Stimulated activated CD4-positive, alpha-beta T cell treated with anti-CD3 and anti-CD28 coated beads, Interleukin-15, amount 100 ng/mL, for 48 hours (primary cell): ENCODE measurements at regions not wholly inside any gene's neighbourhood (a gene's known extent, or its start where the extent isn't known, plus 50 kb on each side); places are given as distances from the start of the nearest gene placed in this dataset.
"Not testable (repeated sequence)": the region's sequence is repeated elsewhere in the genome, so short reads cannot be mapped to it uniquely, and the experiment has no call there.

Experiments
- DNase-seq, 2 donors: peaks; one replicate each; pipeline ENCODE4 v3.0.0-alpha.2; 2020; ENCODE audit warnings: low read depth in 2 of 2

GRCh38 chr6:141580131-141580530 is 552.6 kb upstream of the GJE1 start:
- DNase-seq, result no peak

DNA sequence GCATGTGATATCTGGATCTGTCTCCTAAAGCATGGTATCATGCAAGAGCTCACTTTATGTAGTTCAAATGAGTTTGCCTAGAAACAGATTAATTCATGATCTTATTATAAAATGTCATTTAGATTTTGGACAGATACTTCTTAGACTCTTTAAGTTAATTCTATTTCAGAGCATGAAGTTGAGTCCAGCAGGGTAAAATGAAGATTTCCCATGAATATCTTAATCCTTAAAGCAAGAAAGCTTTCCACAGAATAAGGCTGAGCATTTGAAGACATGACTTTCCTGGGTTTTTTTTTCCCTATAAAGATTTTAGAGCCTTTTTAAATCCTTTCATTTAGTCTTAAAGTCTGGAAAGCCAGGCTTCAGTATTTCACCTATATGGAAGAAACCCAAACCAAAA is 556.0 kb upstream of the GJE1 start:
- no peak for DNase-seq

- peak; percentile 10 to 45 for DNase-seq
These were observed 569.6 kb upstream of the GJE1 start for GRCh38 chr6:141562851-141563763.

- DNase-seq, result no peak
These were observed 570.4 kb upstream of the GJE1 start for GRCh38 chr6:141562186-141562811.

DNA sequence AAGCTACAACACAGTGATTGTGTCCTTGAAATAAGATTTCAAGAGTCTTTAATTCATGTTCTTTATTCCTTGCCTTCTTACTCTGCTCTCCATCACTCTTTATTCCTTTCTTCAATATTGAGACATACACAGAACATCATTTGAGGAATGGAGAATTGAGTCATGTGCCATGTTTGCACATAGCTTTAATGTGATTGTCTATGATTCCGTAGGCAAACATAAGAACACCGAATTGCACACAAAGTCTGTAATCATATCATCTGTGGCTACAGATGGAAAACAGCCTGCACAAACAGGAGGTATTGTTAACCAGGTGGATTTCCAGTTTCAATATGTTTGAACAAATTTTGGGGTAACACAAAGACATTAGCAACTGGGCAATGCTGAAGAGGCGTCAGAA is 571.6 kb upstream of the GJE1 start:
- no peak for DNase-seq

DNA sequence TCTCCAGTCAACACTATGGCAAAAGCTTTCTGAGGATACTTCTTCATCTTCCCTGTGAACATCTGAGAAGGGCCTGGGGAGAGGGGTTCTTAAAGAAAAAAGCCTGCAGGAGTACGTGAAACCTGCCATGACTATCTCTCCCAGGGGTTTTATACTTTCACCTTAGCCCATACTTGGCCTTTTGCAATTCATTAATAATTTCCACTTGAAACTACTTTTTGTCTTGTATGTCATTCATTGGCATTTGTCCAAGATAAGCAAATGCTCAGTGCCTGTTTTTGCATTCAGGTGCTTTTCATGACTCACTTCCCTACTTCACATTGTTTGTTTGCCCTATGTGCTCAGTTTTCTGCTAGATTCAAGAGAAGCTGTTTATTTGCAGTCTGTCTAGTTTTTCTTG is 580.3 kb upstream of the GJE1 start:
- no peak for DNase-seq

- no peak for DNase-seq
These were observed 580.7 kb upstream of the GJE1 start for GRCh38 chr6:141552031-141552430.

- DNase-seq, result no peak
These were observed 581.4 kb upstream of the GJE1 start for GRCh38 chr6:141551318-141551717.

DNA sequence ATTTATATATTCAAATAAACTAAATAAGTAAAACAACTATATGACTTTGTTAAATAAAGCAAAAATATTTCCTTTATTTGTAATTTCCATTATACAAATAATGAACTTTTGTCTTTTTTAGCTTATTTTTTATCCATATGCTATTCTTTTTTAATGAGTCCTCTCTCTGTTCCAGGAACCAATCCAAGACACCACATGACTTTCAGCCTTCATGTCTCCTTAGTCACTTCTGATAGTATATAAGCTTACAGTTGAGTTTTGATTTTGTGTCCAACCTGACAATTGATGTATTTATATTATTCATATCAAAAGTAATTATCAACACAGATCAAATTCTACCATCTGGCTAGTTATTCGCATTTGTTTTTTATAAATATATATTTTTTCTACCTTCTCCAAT is 582.3 kb upstream of the GJE1 start:
- DNase-seq, result no peak

GRCh38 chr6:141548966-141549365 is 583.8 kb upstream of the GJE1 start:
- no peak for DNase-seq

DNA sequence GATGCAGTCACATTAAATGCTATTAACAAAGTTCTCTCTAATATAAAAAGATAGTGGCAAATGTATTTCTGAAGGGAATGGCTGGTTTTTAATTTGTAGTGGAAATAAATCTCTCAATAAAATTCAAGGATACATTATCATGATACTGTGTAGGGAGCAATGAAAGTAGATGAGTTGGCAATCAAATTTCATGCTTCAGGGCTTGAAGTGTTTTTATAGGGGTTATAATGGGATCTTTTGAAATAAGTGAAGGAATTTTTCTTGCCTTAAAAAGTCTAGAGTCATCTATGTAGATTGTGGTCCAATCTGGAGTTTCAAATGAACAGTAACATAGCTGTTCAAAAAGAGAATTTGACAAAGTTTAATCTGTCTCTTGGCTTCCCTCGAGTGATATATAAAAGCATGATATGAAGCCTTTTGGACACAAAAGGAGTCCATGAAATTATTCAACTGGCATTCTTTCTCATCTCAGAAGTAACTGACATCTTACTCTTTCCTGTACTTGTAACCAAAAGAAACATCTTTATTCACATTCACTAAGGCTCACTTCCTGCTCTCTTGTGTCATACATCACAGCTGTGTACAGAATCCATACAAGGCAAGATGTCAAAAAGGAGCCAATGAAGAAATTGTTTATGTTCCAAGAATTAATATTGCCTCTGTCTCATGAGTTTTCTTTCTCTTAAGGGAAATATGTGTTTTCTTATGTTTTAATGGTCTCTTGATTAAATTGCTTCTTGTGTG is 591.0 kb upstream of the GJE1 start:
- no peak for DNase-seq

DNA sequence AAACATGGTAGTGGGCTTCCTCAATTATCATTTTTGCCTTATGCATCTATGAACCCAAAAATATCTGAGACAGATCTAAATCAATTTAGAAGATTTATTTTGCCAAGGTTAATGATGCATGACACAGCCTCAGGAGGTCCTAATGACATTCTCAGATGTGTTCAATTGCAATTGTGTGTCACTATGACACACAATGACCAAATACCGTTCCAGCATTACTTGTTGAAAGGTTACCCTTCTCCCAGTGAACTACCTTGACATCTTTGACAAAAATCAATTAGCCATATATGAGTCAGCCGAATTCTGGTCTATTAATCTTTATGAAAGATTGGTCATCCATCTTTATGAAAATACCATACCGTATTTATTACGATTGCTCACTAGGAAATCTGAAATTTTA is 592.5 kb upstream of the GJE1 start:
- DNase-seq, result no peak

GRCh38 chr6:141539617-141540016 is 593.1 kb upstream of the GJE1 start:
- DNase-seq, result no peak

- DNase-seq, result no peak
These were observed 600.5 kb upstream of the GJE1 start for GRCh38 chr6:141532211-141532610.

DNA sequence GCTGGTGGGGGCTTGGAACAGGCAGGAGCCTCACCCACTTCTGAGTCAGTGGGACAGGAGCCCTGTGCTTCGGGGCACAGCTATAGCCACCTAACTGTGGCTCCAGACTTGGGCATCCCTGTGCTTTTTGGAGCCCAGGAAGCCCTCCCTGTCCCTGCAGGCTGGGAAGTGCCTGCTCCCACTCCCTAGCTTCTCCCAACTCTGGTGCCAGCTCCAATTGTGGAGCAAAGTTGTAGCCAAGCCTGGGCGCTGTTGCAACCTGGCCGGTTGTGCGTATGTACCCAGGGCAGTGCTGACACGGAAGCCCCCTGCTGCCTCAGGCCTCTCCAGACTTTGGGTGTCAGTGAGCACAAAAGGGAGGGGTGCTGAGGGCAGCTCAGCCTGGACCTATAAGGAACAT is 601.7 kb upstream of the GJE1 start:
- DNase-seq, result no peak

GRCh38 chr6:141528596-141528995 is 604.1 kb upstream of the GJE1 start:
- DNase-seq, result no peak

- no peak for DNase-seq
These were observed 605.7 kb upstream of the GJE1 start for GRCh38 chr6:141526985-141527384.

DNA sequence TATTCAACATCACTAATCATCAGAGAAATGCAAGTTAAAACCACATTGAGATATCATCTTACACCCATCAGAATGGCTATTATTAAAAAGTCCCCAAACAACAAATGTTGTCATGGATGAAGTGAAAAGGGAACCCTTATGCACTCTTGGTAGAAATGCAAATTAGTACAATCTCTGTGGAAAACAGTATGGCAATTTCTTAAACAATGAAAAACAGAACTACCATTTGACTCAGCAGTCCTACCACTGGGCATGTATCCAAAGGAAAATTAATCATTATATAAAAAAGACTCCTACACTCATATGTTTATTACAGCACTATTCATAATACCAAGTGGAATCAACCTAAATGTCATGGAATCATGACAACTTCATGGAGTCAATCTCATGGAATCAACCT is 611.3 kb upstream of the GJE1 start:
- DNase-seq, result no peak

- no peak for DNase-seq
These were observed 618.9 kb upstream of the GJE1 start for GRCh38 chr6:141513830-141514229.

GRCh38 chr6:141510803-141511202 is 621.9 kb upstream of the GJE1 start:
- no peak for DNase-seq

DNA sequence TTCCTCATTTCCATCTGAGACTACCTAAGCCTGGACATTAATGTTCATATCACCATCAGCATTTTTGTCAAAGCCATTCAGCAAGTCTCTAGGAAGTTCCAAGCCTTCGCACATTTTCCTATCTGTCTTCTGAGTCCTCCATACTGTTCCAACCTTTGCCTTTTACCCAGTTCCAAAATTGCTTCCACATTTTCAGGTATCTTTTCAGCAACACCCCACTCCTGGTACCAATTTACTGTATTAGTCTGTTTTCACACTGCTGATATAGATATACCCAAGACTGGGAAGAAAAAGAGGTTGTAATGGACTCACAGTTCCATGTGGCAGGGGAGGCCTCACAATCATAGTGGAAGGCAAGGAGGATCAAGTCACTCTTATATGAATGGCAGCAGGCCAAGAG is 626.7 kb upstream of the GJE1 start:
- not testable (repeated sequence) for DNase-seq

GRCh38 chr6:141504318-141504717 is 628.4 kb upstream of the GJE1 start:
- not testable (repeated sequence) for DNase-seq

- DNase-seq, result no peak
These were observed 631.1 kb upstream of the GJE1 start for GRCh38 chr6:141501616-141502015.
